Tibial artery (tissue), 4 donors: ENCODE measurements at regions not wholly inside any gene's neighbourhood (a gene's known extent, or its start where the extent isn't known, plus 50 kb on each side); places are given as distances from the start of the nearest gene placed in this dataset.

Experiments used
- DNase-seq, 2 donors: peaks; one replicate each; pipeline ENCODE4 v3.0.0-alpha.2; 2019
- H3K27ac ChIP-seq, 2 donors: fragments of 200-600 bp; sonication (generic) in 1 of 2; 1 replicate in 1 of 2; 2 replicates in 1 of 2; pipeline ENCODE4 v1.5.1; 2018 to 2019; ENCODE audit warnings: mild to moderate bottlenecking in 1 of 2
- H3K27me3 ChIP-seq, 2 donors: fragments of 200-600 bp; sonication (generic) in 1 of 2; one replicate each; pipeline versions ENCODE4 v1.5.1 to v1.6.0; 2016 to 2019
- H3K36me3 ChIP-seq, 3 donors: fragments of 200-600 bp; sonication (generic) in 2 of 3; one replicate each; pipeline ENCODE4 v1.5.1; 2016 to 2019; ENCODE audit warnings: mild to moderate bottlenecking in 2 of 3
- H3K4me1 ChIP-seq, 4 donors: fragments of 200-600 bp; sonication (generic) in 2 of 4; 1 replicate in 3 of 4; 2 replicates in 1 of 4; pipeline ENCODE4 v1.5.1; 2016 to 2019
- H3K4me3 ChIP-seq, 2 donors: fragments of 200-600 bp; sonication (generic) in 1 of 2; 1 replicate in 1 of 2; 2 replicates in 1 of 2; pipeline ENCODE4 v1.5.1; 2018 to 2019; ENCODE audit warnings: mild to moderate bottlenecking in 2 of 2
- H3K9me3 ChIP-seq, 3 donors: fragments of 200-600 bp; sonication (generic) in 1 of 3; one replicate each; pipeline ENCODE4 v1.5.1; 2016 to 2019
- intact Hi-C: fragments of 100-400 bp; cut with DNase I; formaldehyde crosslinking; loops from one replicate; pipeline ENCODE4 v1.15.0; 2023; ENCODE audit warnings: low total_unique reads
- TF ChIP-seq, protein P1 (sequence below), 2 experiments: fragments of 200-600 bp in 1 of 2; fragments of 450-650 bp in 1 of 2; IDR thresholded peaks; one replicate each; pipeline ENCODE4 v1.5.1; 2017 to 2019; ENCODE audit warnings: antibody characterized with exemption in 2 of 2, mild to moderate bottlenecking in 1 of 2, moderate library complexity in 1 of 2

DNA sequence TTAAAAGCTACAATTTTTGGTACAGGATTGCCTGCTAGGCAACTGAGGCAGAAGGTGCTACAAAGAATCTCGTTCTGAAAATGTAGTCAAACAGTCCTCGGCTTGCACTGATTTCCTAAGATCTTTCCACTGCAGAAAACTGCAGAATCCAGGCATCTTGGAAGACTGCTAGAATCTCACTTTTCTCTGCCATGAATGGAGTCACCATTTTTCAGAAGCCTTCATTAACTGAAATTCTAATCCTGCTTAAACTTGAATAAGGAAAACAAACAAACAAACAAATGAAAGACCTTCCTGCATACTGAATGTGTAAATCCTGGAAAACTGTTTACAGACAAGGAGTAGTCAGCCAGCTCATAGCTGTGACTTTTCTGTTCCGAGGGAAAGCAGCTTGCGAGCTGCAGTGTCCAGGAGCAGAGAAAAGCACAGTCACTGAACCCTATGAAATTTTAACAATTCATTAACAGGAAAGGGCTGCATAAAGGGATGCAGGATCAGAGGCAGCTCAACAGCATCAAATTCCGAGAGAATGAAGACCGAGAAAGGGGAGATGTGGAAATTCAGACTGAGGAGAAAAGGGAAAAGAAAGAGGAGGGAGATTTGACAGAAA, 210.5 kb upstream of the PIK3C3 start:
- intact Hi-C loops, result loop anchor here (10.0 kb wide), 1 partner anchor 810 kb away; no protein-coding TSS in a partner anchor
- no peak overlapping the region for H3K27ac ChIP-seq
- no peaks in the 10 kb centered on the region for H3K9me3 ChIP-seq
- no peak overlapping the region for H3K4me3 ChIP-seq
- TF ChIP-seq, protein P1, sequence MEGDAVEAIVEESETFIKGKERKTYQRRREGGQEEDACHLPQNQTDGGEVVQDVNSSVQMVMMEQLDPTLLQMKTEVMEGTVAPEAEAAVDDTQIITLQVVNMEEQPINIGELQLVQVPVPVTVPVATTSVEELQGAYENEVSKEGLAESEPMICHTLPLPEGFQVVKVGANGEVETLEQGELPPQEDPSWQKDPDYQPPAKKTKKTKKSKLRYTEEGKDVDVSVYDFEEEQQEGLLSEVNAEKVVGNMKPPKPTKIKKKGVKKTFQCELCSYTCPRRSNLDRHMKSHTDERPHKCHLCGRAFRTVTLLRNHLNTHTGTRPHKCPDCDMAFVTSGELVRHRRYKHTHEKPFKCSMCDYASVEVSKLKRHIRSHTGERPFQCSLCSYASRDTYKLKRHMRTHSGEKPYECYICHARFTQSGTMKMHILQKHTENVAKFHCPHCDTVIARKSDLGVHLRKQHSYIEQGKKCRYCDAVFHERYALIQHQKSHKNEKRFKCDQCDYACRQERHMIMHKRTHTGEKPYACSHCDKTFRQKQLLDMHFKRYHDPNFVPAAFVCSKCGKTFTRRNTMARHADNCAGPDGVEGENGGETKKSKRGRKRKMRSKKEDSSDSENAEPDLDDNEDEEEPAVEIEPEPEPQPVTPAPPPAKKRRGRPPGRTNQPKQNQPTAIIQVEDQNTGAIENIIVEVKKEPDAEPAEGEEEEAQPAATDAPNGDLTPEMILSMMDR (IDR thresholded peaks at IDR 0.05), result no peak
- DNase-seq, result no peak
- no peaks in the 10 kb centered on the region for H3K36me3 ChIP-seq
- H3K4me1 ChIP-seq, result peaks cover 0 to 8% (median 2%) of the 10 kb centered on the region in 4 donors
- no peaks in the 10 kb centered on the region for H3K27me3 ChIP-seq

- no peak for DNase-seq
- Histone ChIP-seq H3K36me3 (no peaks in the 10 kb centered on the region), H3K27ac (no peak overlapping the region), H3K4me3 (no peak overlapping the region), H3K27me3 (no peaks in the 10 kb centered on the region), H3K4me1 (no peaks in the 10 kb centered on the region), H3K9me3 (no peaks in the 10 kb centered on the region)
- TF ChIP-seq, protein P1 (IDR thresholded peaks at IDR 0.05), result no peak
- intact Hi-C loops, result no loop called here
Measured at GRCh38 chr18:41737218-41737617, 217.8 kb upstream of the PIK3C3 start.

DNA sequence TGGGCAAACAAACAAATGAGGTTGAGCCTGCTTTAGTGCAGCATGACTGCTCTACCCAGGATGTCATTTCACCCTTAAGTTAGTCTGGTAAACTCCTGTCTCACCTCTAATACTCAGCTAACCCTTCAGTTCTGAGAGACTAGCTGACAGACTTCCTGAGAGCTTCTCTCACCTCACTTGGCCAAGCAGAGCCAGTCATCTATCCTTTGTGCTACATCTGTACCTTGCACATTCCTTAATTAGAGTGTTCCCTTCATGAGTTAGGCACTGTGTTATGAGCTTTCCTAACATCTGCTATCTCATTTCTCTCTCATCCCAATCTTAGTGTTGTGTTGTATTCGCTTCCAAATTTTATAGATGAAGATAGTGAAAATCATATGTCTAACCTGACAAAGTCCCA, 220.1 kb upstream of the PIK3C3 start:
- H3K36me3 ChIP-seq, result no peaks in the 10 kb centered on the region
- H3K27ac ChIP-seq, result no peak overlapping the region
- no peak for DNase-seq
- H3K9me3 ChIP-seq, result no peaks in the 10 kb centered on the region
- no peak overlapping the region for H3K4me3 ChIP-seq
- no peaks in the 10 kb centered on the region for H3K27me3 ChIP-seq
- H3K4me1 ChIP-seq, result no peaks in the 10 kb centered on the region
- intact Hi-C loops, result no loop called here
- TF ChIP-seq, protein P1 (IDR thresholded peaks at IDR 0.05), result no peak

GRCh38 chr18:41732356-41732755, 222.7 kb upstream of the PIK3C3 start:
- intact Hi-C loops, result no loop called here
- no peak overlapping the region for H3K4me3 ChIP-seq
- TF ChIP-seq, protein P1 (IDR thresholded peaks at IDR 0.05), result no peak
- H3K4me1 ChIP-seq, result no peaks in the 10 kb centered on the region
- no peaks in the 10 kb centered on the region for H3K36me3 ChIP-seq
- no peaks in the 10 kb centered on the region for H3K27me3 ChIP-seq
- no peak for DNase-seq
- no peaks in the 10 kb centered on the region for H3K9me3 ChIP-seq
- H3K27ac ChIP-seq, result no peak overlapping the region

DNA sequence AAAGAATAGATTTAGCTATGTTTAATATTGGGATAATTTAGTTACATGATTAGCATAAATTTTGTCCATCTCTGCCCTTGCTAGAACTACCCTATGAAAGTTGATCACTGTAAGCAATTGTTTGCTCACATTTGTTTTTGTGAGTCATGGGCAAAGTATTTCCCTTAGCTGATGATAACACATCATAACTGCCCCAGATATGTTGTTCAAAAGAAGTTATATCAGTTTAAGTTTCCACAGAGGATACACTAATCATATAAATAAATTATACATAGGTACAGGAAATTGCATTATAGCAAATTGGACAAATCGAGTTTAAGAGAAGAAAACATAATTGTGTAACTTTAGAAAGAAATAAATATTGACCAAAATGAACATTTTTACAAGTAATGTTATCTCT, 223.2 kb upstream of the PIK3C3 start:
- Histone ChIP-seq H3K27me3 (no peaks in the 10 kb centered on the region), H3K27ac (no peak overlapping the region), H3K4me3 (no peak overlapping the region), H3K9me3 (no peaks in the 10 kb centered on the region), H3K36me3 (no peaks in the 10 kb centered on the region), H3K4me1 (no peaks in the 10 kb centered on the region)
- intact Hi-C loops, result no loop called here
- no peak for DNase-seq
- TF ChIP-seq, protein P1 (IDR thresholded peaks at IDR 0.05), result no peak

- no peaks in the 10 kb centered on the region for H3K36me3 ChIP-seq
- intact Hi-C loops, result no loop called here
- no peaks in the 10 kb centered on the region for H3K27me3 ChIP-seq
- no peak for DNase-seq
- H3K27ac ChIP-seq, result no peak overlapping the region
- TF ChIP-seq, protein P1 (IDR thresholded peaks at IDR 0.05), result no peak
- no peaks in the 10 kb centered on the region for H3K4me1 ChIP-seq
- no peaks in the 10 kb centered on the region for H3K9me3 ChIP-seq
- H3K4me3 ChIP-seq, result no peak overlapping the region
Measured at GRCh38 chr18:41724195-41724594, 230.8 kb upstream of the PIK3C3 start.
